ENCODE measurements at regions not wholly inside any gene's neighbourhood (a gene's known extent, or its start where the extent isn't known, plus 50 kb on each side); places are given as distances from the start of the nearest gene placed in this dataset.

DNA sequence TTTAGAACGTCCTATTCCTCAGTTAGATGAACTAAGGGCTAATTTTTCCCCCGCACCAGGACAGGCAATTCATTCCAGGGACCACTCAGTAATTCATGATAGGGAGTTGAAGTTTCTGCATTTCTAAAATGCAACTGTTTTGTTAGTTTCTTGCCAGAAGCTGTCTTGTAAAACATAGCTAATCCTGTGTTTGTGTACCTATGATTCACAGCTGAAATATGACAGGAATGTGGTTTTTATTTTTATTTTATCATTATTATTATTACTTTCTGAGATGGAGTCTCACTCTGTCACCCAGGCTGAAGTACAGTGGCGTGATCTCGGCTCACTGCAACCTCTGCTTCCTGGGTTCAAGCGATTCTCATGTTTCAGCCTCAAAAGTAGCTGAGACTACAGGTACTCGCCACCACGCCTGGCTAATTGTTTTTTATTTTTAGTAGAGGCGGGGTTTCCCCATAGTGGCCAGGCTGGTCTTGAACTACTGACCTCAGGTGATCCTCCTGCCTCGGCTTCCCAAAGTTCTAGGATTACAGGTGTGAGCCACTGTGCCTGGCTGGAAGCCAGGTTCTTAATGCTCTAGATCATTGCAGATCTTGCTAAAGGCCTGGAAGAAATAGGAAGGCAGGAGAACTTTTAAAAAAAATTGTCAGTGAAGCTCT, 154.8 kb upstream of the FHL2 start:
- no peak for DNase-seq
- no peak overlapping the region for H3K4me3 Mint-ChIP-seq
- H3K27me3 Mint-ChIP-seq (ENCODE audit: low read depth): peaks cover 35% of the 10 kb centered on the region
- H3K36me3 Mint-ChIP-seq (ENCODE audit: low read depth): no peaks in the 10 kb centered on the region
- H3K27ac Mint-ChIP-seq: no peak overlapping the region
- no peaks in the 10 kb centered on the region for H3K4me1 Mint-ChIP-seq (ENCODE audit: low read depth)
- ChIA-PET POLR2A (no interaction called here), CTCF (interaction anchor here (1.2 to 1.6 kb wide), 2 partner anchors 9 kb away, joined by 5 to 7 read pairs; no protein-coding TSS in a partner anchor)
- no peak for ATAC-seq
- no peaks in the 10 kb centered on the region for H3K9me3 Mint-ChIP-seq (ENCODE audit: insufficient read depth)

DNA sequence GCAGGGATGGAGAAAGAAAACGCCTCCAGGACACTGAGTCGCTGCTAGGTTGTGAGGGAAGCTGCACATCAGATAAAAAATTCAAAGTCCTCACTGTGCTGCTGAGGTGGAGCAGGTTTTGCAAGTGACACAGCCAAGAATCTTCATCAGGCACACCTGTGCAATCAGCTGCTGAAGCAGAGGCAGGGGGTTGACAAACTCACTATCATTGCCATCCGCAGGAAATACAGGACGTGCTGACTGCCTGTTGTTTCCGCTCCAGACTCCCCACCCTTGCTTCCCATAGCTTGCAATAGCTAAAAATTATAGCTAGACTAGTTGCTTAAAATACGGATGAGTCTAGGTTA, 147.8 kb upstream of the FHL2 start:
- H3K27me3 Mint-ChIP-seq (ENCODE audit: low read depth): peaks cover 5% of the 10 kb centered on the region
- peaks cover 13% of the 10 kb centered on the region for H3K4me1 Mint-ChIP-seq (ENCODE audit: low read depth)
- DNase-seq (peak; percentile 25), ATAC-seq (no peak)
- no peaks in the 10 kb centered on the region for H3K9me3 Mint-ChIP-seq (ENCODE audit: insufficient read depth)
- POLR2A ChIA-PET: no interaction called here
- CTCF ChIA-PET: interaction anchor here (0.7 to 1.5 kb wide), 9 partner anchors 8 to 559 kb away, joined by 3 to 7 read pairs (median 4); no protein-coding TSS in a partner anchor
- no peaks in the 10 kb centered on the region for H3K36me3 Mint-ChIP-seq (ENCODE audit: low read depth)
- no peak overlapping the region for H3K4me3 Mint-ChIP-seq
- H3K27ac Mint-ChIP-seq: no peak overlapping the region

GRCh38 chr2:105545730-105546627, 147.1 kb upstream of the FHL2 start:
- Mint-ChIP-seq H3K9me3 (ENCODE audit: insufficient read depth) (no peaks in the 10 kb centered on the region), H3K4me1 (ENCODE audit: low read depth) (peaks cover 13% of the 10 kb centered on the region), H3K27ac (no peak overlapping the region), H3K27me3 (ENCODE audit: low read depth) (peaks cover 4% of the 10 kb centered on the region), H3K36me3 (ENCODE audit: low read depth) (no peaks in the 10 kb centered on the region), H3K4me3 (no peak overlapping the region)
- CTCF ChIA-PET: interaction anchor here (0.8 to 1.5 kb wide), 6 partner anchors 11 to 559 kb away, joined by 3 to 6 read pairs (median 4); no protein-coding TSS in a partner anchor
- DNase-seq (peak; percentile 79), ATAC-seq (peak; percentile 77)
- POLR2A ChIA-PET: interaction anchor here (0.6 kb wide), 1 partner anchor 726 kb away, joined by 3 read pairs; no protein-coding TSS in a partner anchor

GRCh38 chr2:105544591-105545377, 145.9 kb upstream of the FHL2 start:
- ChIA-PET CTCF (interaction anchor here (0.5 to 1.7 kb wide), 8 partner anchors 9 to 596 kb away, joined by 3 to 7 read pairs (median 4); no protein-coding TSS in a partner anchor), POLR2A (no interaction called here)
- no peaks in the 10 kb centered on the region for H3K9me3 Mint-ChIP-seq (ENCODE audit: insufficient read depth)
- H3K4me3 Mint-ChIP-seq: no peak overlapping the region
- ATAC-seq (no peak), DNase-seq (no peak)
- no peak overlapping the region for H3K27ac Mint-ChIP-seq
- peaks cover 15% of the 10 kb centered on the region for H3K4me1 Mint-ChIP-seq (ENCODE audit: low read depth)
- H3K36me3 Mint-ChIP-seq (ENCODE audit: low read depth): no peaks in the 10 kb centered on the region
- no peaks in the 10 kb centered on the region for H3K27me3 Mint-ChIP-seq (ENCODE audit: low read depth)

DNA sequence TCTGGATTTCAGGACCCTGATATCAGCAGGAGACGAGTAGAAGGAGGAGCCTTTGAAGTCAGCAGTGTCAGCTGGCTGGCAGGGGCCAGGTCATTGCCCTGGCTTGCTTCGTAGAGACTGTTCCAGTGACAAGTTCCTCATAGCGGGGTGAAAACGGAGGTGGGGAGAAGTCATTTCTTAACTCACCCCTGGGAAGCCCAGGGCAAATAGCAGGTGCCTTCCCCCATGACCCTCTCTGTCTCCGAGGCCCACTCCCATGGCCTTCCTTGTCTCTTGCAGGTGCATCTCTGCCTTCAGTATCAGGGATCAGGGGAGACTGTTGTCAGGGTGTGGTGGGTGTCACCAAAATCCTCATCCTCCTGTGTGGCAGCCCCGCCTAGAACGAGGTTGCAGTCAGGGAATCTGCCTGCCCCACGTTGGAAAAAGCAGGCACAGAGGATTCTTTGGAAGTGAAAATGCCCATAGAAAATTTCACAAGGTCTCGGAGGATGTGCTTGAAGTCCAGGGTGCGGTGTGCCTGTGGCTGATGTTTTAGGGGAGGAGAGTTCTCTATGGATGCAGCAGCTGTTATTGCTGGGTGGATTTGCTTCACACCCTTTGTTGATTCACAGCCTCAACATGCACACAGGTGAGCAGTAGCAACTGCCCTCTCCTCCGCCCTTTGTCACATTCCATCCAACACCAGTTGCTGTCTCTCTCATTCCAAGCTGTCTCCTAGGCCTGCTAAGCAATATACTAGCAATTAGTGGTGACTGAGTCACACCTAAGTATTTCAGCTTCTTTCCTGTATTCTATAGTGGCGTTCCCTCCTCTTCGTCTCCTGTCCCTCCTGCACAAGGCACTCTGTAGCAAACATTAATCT, 142.6 kb upstream of the FHL2 start:
- no peaks in the 10 kb centered on the region for H3K36me3 Mint-ChIP-seq (ENCODE audit: low read depth)
- no peak overlapping the region for H3K4me3 Mint-ChIP-seq
- ATAC-seq (no peak), DNase-seq (no peak)
- peaks cover 10% of the 10 kb centered on the region for H3K4me1 Mint-ChIP-seq (ENCODE audit: low read depth)
- CTCF ChIA-PET: no interaction called here
- peaks cover 5% of the 10 kb centered on the region for H3K27me3 Mint-ChIP-seq (ENCODE audit: low read depth)
- H3K9me3 Mint-ChIP-seq (ENCODE audit: insufficient read depth): no peaks in the 10 kb centered on the region
- no peak overlapping the region for H3K27ac Mint-ChIP-seq
- POLR2A ChIA-PET: interaction anchor here (0.6 kb wide), 1 partner anchor 513 kb away, joined by 3 read pairs; no protein-coding TSS in a partner anchor

- Mint-ChIP-seq H3K27ac (no peak overlapping the region), H3K4me3 (no peak overlapping the region), H3K27me3 (ENCODE audit: low read depth) (peaks cover 6% of the 10 kb centered on the region), H3K9me3 (ENCODE audit: insufficient read depth) (no peaks in the 10 kb centered on the region), H3K36me3 (ENCODE audit: low read depth) (no peaks in the 10 kb centered on the region), H3K4me1 (ENCODE audit: low read depth) (peaks cover 4% of the 10 kb centered on the region)
- no peak for DNase-seq
- POLR2A ChIA-PET: no interaction called here
- no peak for ATAC-seq
- CTCF ChIA-PET: no interaction called here
Measured at GRCh38 chr2:105540642-105541041, 141.8 kb upstream of the FHL2 start.

- Mint-ChIP-seq H3K4me3 (no peak overlapping the region), H3K27me3 (ENCODE audit: low read depth) (peaks cover 6% of the 10 kb centered on the region), H3K27ac (no peak overlapping the region), H3K4me1 (ENCODE audit: low read depth) (peaks cover 3% of the 10 kb centered on the region), H3K36me3 (ENCODE audit: low read depth) (no peaks in the 10 kb centered on the region), H3K9me3 (ENCODE audit: insufficient read depth) (no peaks in the 10 kb centered on the region)
- DNase-seq (no peak), ATAC-seq (no peak)
- ChIA-PET CTCF (no interaction called here), POLR2A (no interaction called here)
Measured at GRCh38 chr2:105539331-105539730, 140.5 kb upstream of the FHL2 start.

DNA sequence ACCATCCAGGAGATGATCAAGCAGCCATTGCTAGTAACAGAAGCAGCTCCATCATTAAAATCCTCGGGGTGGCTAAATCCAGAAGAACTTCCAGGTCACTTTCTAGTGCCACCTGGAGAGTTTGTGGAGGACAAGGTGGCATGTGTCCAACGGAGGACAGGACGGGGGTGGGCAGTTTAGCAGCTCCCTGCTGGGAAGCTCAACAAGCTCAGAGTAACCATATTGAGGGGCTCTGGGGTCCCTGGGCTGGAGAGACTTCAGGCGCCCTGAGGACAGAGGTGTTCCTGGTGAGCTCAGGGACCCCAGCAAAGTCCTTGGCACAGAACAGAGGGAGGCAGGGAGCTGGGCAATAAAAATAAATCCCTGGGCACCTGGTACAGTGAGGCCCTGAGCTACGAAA, 140.0 kb upstream of the FHL2 start:
- CTCF ChIA-PET: interaction anchor here (1.0 kb wide), 1 partner anchor 8 kb away, joined by 3 read pairs; no protein-coding TSS in a partner anchor
- Mint-ChIP-seq H3K4me1 (ENCODE audit: low read depth) (peaks cover 3% of the 10 kb centered on the region), H3K27me3 (ENCODE audit: low read depth) (peaks cover 6% of the 10 kb centered on the region), H3K9me3 (ENCODE audit: insufficient read depth) (no peaks in the 10 kb centered on the region), H3K36me3 (ENCODE audit: low read depth) (no peaks in the 10 kb centered on the region), H3K27ac (no peak overlapping the region), H3K4me3 (no peak overlapping the region)
- POLR2A ChIA-PET: no interaction called here
- DNase-seq (no peak), ATAC-seq (no peak)

- Mint-ChIP-seq H3K4me1 (ENCODE audit: low read depth) (peaks cover 3% of the 10 kb centered on the region), H3K36me3 (ENCODE audit: low read depth) (no peaks in the 10 kb centered on the region), H3K27ac (no peak overlapping the region), H3K4me3 (no peak overlapping the region), H3K9me3 (ENCODE audit: insufficient read depth) (no peaks in the 10 kb centered on the region), H3K27me3 (ENCODE audit: low read depth) (peaks cover 7% of the 10 kb centered on the region)
- no peak for ATAC-seq
- CTCF ChIA-PET: interaction anchor here (1.0 kb wide), 1 partner anchor 9 kb away, joined by 3 read pairs; no protein-coding TSS in a partner anchor
- DNase-seq: no peak
- POLR2A ChIA-PET: no interaction called here
Measured at GRCh38 chr2:105537920-105538319, 139.1 kb upstream of the FHL2 start.

DNA sequence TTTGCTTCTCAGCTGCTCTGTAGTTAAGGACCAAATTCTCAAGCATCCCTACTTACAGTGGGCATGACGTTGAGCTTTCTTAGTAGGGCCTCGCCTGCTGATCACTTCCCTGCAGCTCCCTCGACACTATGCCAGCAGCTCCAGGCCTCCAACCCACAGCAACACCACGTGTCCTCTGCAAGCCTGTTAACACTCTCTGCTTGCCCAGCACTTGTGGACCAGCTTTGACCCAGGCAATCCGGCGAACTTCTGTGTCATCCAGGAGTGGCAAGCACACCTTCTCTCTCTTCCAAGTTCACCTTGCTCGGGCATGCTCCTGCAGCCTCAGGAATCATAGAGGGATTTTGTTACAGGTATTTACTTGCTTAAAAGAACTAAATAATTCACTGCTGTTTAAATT, 138.6 kb upstream of the FHL2 start:
- ChIA-PET POLR2A (no interaction called here), CTCF (no interaction called here)
- no peaks in the 10 kb centered on the region for H3K36me3 Mint-ChIP-seq (ENCODE audit: low read depth)
- ATAC-seq (no peak), DNase-seq (no peak)
- H3K9me3 Mint-ChIP-seq (ENCODE audit: insufficient read depth): no peaks in the 10 kb centered on the region
- peaks cover 3% of the 10 kb centered on the region for H3K4me1 Mint-ChIP-seq (ENCODE audit: low read depth)
- no peak overlapping the region for H3K27ac Mint-ChIP-seq
- H3K4me3 Mint-ChIP-seq: no peak overlapping the region
- peaks cover 9% of the 10 kb centered on the region for H3K27me3 Mint-ChIP-seq (ENCODE audit: low read depth)

- Mint-ChIP-seq H3K27me3 (ENCODE audit: low read depth) (peaks cover 9% of the 10 kb centered on the region), H3K4me1 (ENCODE audit: low read depth) (peaks cover 3% of the 10 kb centered on the region), H3K4me3 (no peak overlapping the region), H3K36me3 (ENCODE audit: low read depth) (no peaks in the 10 kb centered on the region), H3K27ac (no peak overlapping the region), H3K9me3 (ENCODE audit: insufficient read depth) (no peaks in the 10 kb centered on the region)
- no peak for ATAC-seq
- no peak for DNase-seq
- ChIA-PET POLR2A (no interaction called here), CTCF (no interaction called here)
Measured at GRCh38 chr2:105536175-105536574, 137.3 kb upstream of the FHL2 start.
